ENCODE measurements at regions not wholly inside any gene's neighbourhood (a gene's known extent, or its start where the extent isn't known, plus 50 kb on each side); places are given as distances from the start of the nearest gene placed in this dataset.

DNA sequence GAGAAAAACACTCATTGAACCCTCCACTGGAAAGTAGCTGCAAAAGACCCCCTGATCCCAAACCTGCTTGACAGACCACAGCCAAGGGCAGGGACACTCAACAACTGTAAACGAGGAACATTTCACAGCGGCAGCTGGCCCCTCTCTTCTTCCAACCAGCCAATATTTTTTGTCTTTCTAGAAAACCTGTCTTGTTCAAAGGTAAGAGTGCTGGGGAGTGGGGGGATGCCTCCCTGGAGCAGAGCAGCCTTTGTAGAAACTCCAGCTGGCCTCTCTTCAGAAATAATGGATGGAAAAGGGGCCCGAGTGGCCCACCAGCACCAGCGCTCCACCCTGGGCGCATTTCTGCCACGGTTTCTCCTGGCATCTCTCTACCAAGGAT is 384.0 kb downstream of the RRAGC start:
- Histone ChIP-seq H2AFZ (ENCODE audit: low read length) (no peak overlapping the region), H4K20me1 (ENCODE audit: control insufficient read depth, extremely low read depth, insufficient read depth, low read length) (no peaks in the 10 kb centered on the region), H3K4me3 (replicated peaks in 1 of 4; ENCODE audit: control extremely low read depth in 1 of 4, insufficient read depth in 1 of 4, low read depth in 3 of 4, low read length in 4 of 4) (no peak overlapping the region), H3K9ac (ENCODE audit: insufficient read depth, low read length) (no peak overlapping the region), H3K36me3 (ENCODE audit: control insufficient read depth, insufficient read depth, low read length) (no peaks in the 10 kb centered on the region), H3K9me3 (ENCODE audit: control insufficient read depth, insufficient read depth, low read depth, low read length) (no peaks in the 10 kb centered on the region), H3K4me1 (ENCODE audit: control insufficient read depth, extremely low read depth, insufficient read depth, low read length) (no peaks in the 10 kb centered on the region), H3K4me2 (ENCODE audit: extremely low read depth, insufficient read depth, low read length) (no peak overlapping the region), H3K27me3 (ENCODE audit: control insufficient read depth, insufficient read depth, low read length) (no peaks in the 10 kb centered on the region), H3K27ac (ENCODE audit: insufficient read depth, low read length) (no peak overlapping the region), H3K79me2 (ENCODE audit: control insufficient read depth, insufficient read depth, low read length) (no peaks in the 10 kb centered on the region)
- no peak for TF ChIP-seq EZH2 (IDR thresholded peaks at IDR 0.05; ENCODE audit: low read length, missing control alignments)
- TF ChIP-seq, protein P1, sequence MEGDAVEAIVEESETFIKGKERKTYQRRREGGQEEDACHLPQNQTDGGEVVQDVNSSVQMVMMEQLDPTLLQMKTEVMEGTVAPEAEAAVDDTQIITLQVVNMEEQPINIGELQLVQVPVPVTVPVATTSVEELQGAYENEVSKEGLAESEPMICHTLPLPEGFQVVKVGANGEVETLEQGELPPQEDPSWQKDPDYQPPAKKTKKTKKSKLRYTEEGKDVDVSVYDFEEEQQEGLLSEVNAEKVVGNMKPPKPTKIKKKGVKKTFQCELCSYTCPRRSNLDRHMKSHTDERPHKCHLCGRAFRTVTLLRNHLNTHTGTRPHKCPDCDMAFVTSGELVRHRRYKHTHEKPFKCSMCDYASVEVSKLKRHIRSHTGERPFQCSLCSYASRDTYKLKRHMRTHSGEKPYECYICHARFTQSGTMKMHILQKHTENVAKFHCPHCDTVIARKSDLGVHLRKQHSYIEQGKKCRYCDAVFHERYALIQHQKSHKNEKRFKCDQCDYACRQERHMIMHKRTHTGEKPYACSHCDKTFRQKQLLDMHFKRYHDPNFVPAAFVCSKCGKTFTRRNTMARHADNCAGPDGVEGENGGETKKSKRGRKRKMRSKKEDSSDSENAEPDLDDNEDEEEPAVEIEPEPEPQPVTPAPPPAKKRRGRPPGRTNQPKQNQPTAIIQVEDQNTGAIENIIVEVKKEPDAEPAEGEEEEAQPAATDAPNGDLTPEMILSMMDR (conservative IDR thresholded peaks at IDR 0.05 in 1 of 2, IDR thresholded peaks at IDR 0.05 in 1 of 2; ENCODE audit: low read depth in 1 of 2, low read length in 2 of 2) = no peak
- no peak for DNase-seq (ENCODE audit: low read depth in 2 of 2)

DNA sequence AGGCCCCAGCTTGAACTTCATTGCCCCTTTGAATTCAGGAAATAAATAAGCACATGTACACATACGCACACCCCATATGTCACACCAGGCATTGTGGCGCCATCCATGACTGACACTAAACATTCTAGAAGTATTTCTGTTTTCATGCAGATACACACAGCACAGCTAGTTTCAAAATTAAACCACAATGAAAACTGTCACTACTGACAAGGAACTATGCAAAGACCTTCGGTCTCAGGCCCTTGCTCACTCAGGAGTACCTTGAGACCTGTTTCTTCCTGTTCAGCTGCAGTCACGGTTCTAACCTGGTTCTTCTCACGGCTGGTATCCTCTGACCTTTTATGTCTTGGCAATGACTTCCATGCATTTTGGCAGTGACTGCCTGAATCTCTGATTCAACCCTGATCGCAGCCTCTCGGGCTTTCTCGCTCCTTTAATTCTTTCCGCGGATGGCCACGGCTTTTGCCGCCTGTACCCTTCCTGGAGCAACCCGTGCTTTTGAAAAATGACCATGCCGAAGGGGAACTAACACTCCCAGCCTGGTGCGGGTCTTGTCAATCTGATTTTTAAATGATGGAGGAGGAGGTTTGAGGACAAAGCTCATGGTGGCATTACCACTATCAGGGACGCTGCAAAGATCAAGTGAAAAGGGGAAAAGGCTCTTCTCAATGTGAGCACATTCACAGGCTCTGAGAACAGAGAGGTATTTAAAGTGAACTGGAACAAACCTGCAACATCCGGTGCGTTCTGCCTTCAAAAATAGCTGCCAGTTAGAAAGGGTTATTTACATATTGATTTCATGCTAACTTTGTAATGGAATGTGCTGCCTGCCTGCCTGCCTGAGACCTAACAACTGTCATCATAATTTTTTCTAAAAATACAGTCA is 384.6 kb downstream of the RRAGC start:
- Histone ChIP-seq H2AFZ (ENCODE audit: low read length) (no peak overlapping the region), H3K27me3 (ENCODE audit: control insufficient read depth, insufficient read depth, low read length) (no peaks in the 10 kb centered on the region), H3K36me3 (ENCODE audit: control insufficient read depth, insufficient read depth, low read length) (no peaks in the 10 kb centered on the region), H3K4me1 (ENCODE audit: control insufficient read depth, extremely low read depth, insufficient read depth, low read length) (no peaks in the 10 kb centered on the region), H3K9me3 (ENCODE audit: control insufficient read depth, insufficient read depth, low read depth, low read length) (no peaks in the 10 kb centered on the region), H3K9ac (ENCODE audit: insufficient read depth, low read length) (no peak overlapping the region), H3K4me2 (ENCODE audit: extremely low read depth, insufficient read depth, low read length) (no peak overlapping the region), H3K4me3 (replicated peaks in 1 of 4; ENCODE audit: control extremely low read depth in 1 of 4, insufficient read depth in 1 of 4, low read depth in 3 of 4, low read length in 4 of 4) (no peak overlapping the region), H4K20me1 (ENCODE audit: control insufficient read depth, extremely low read depth, insufficient read depth, low read length) (no peaks in the 10 kb centered on the region), H3K27ac (ENCODE audit: insufficient read depth, low read length) (no peak overlapping the region), H3K79me2 (ENCODE audit: control insufficient read depth, insufficient read depth, low read length) (no peaks in the 10 kb centered on the region)
- TF ChIP-seq, protein P1 (conservative IDR thresholded peaks at IDR 0.05 in 1 of 2, IDR thresholded peaks at IDR 0.05 in 1 of 2; ENCODE audit: low read depth in 1 of 2, low read length in 2 of 2) = no peak
- TF ChIP-seq EZH2 (IDR thresholded peaks at IDR 0.05; ENCODE audit: low read length, missing control alignments) = no peak
- no peak for DNase-seq (ENCODE audit: low read depth in 2 of 2)

DNA sequence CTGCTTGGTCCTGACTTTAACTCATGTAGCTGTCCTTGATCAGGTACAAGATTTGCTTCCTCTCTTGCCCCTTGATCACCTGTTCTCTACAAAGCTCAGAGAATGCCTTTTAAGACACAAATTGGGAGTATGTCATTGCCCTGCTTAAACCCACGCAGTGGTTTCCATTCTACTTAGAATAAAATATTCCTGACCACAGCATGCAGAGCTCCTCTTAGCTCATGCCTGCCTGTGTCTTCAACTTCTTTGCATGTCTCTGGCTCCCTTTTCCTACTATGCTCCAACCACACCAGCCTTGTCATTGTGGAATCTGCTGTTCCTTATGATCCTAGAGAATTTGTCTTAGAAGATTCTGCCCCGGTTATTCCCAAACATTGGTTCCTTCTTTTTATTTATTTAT is 393.1 kb downstream of the RRAGC start:
- TF ChIP-seq EZH2 (IDR thresholded peaks at IDR 0.05; ENCODE audit: low read length, missing control alignments) = no peak
- TF ChIP-seq, protein P1 (conservative IDR thresholded peaks at IDR 0.05 in 1 of 2, IDR thresholded peaks at IDR 0.05 in 1 of 2; ENCODE audit: low read depth in 1 of 2, low read length in 2 of 2) = no peak
- Histone ChIP-seq H4K20me1 (ENCODE audit: control insufficient read depth, extremely low read depth, insufficient read depth, low read length) (no peaks in the 10 kb centered on the region), H3K4me3 (replicated peaks in 1 of 4; ENCODE audit: control extremely low read depth in 1 of 4, insufficient read depth in 1 of 4, low read depth in 3 of 4, low read length in 4 of 4) (no peak overlapping the region), H3K79me2 (ENCODE audit: control insufficient read depth, insufficient read depth, low read length) (no peaks in the 10 kb centered on the region), H3K27ac (ENCODE audit: insufficient read depth, low read length) (no peak overlapping the region), H3K9ac (ENCODE audit: insufficient read depth, low read length) (no peak overlapping the region), H3K9me3 (ENCODE audit: control insufficient read depth, insufficient read depth, low read depth, low read length) (no peaks in the 10 kb centered on the region), H3K4me1 (ENCODE audit: control insufficient read depth, extremely low read depth, insufficient read depth, low read length) (no peaks in the 10 kb centered on the region), H3K36me3 (ENCODE audit: control insufficient read depth, insufficient read depth, low read length) (no peaks in the 10 kb centered on the region), H3K27me3 (ENCODE audit: control insufficient read depth, insufficient read depth, low read length) (no peaks in the 10 kb centered on the region), H2AFZ (ENCODE audit: low read length) (no peak overlapping the region), H3K4me2 (ENCODE audit: extremely low read depth, insufficient read depth, low read length) (no peak overlapping the region)
- no peak for DNase-seq (ENCODE audit: low read depth in 2 of 2)

Measured in fibroblast of lung (primary cell).